ENCODE measurements at regions not wholly inside any gene's neighbourhood (a gene's known extent, or its start where the extent isn't known, plus 50 kb on each side); places are given as distances from the start of the nearest gene placed in this dataset.
"Not testable (repeated sequence)": the region's sequence is repeated elsewhere in the genome, so short reads cannot be mapped to it uniquely, and the experiment has no call there.

GRCh38 chr17:20842012-20842411, 200.8 kb downstream of the USP22 start:
- not testable (repeated sequence) for H3K9ac ChIP-seq (ENCODE audit: low read length); H3K27me3 ChIP-seq (ENCODE audit: insufficient read depth, low read depth, low read length); H2AFZ ChIP-seq (ENCODE audit: low read depth, low read length); H3K27ac ChIP-seq (ENCODE audit: low read length); H4K20me1 ChIP-seq (ENCODE audit: insufficient read depth); H3K4me2 ChIP-seq (ENCODE audit: low read length); H3K79me2 ChIP-seq (replicated peaks; ENCODE audit: insufficient read depth, low read length); H3F3A ChIP-seq (ENCODE audit: insufficient read depth, low read length, poor library complexity, severe bottlenecking); H3K36me3 ChIP-seq (ENCODE audit: insufficient read depth, low read length); H3K9me2 ChIP-seq (ENCODE audit: insufficient read depth, low read length); H3K9me3 ChIP-seq (ENCODE audit: low read length); H3K4me3 ChIP-seq (ENCODE audit: low read length)

- H4K20me1 ChIP-seq (ENCODE audit: insufficient read depth); H3K36me3 ChIP-seq (ENCODE audit: insufficient read depth, low read length); H3F3A ChIP-seq (ENCODE audit: insufficient read depth, low read length, poor library complexity, severe bottlenecking); H3K27me3 ChIP-seq (ENCODE audit: insufficient read depth, low read depth, low read length); H3K4me2 ChIP-seq (ENCODE audit: low read length); H3K4me3 ChIP-seq (ENCODE audit: low read length); H3K27ac ChIP-seq (ENCODE audit: low read length); H3K9me3 ChIP-seq (ENCODE audit: low read length); H2AFZ ChIP-seq (ENCODE audit: low read depth, low read length); H3K79me2 ChIP-seq (replicated peaks; ENCODE audit: insufficient read depth, low read length); H3K9me2 ChIP-seq (ENCODE audit: insufficient read depth, low read length); H3K9ac ChIP-seq (ENCODE audit: low read length): not testable (repeated sequence)
Observed at GRCh38 chr17:20843261-20843660, 199.6 kb downstream of the USP22 start.

- not testable (repeated sequence) for H2AFZ ChIP-seq (ENCODE audit: low read depth, low read length); H3K27me3 ChIP-seq (ENCODE audit: insufficient read depth, low read depth, low read length); H3K4me2 ChIP-seq (ENCODE audit: low read length)
Observed at GRCh38 chr17:20843799-20844553, 198.8 kb downstream of the USP22 start.

GRCh38 chr17:20848869-20849443, 193.9 kb downstream of the USP22 start:
- H2AFZ ChIP-seq (ENCODE audit: low read depth, low read length); H3K79me2 ChIP-seq (replicated peaks; ENCODE audit: insufficient read depth, low read length); H3F3A ChIP-seq (ENCODE audit: insufficient read depth, low read length, poor library complexity, severe bottlenecking); H3K9me3 ChIP-seq (ENCODE audit: low read length); H4K20me1 ChIP-seq (ENCODE audit: insufficient read depth); H3K36me3 ChIP-seq (ENCODE audit: insufficient read depth, low read length); H3K4me2 ChIP-seq (ENCODE audit: low read length); H3K9ac ChIP-seq (ENCODE audit: low read length); H3K9me2 ChIP-seq (ENCODE audit: insufficient read depth, low read length); H3K4me3 ChIP-seq (ENCODE audit: low read length); H3K27ac ChIP-seq (ENCODE audit: low read length): not testable (repeated sequence)
- peaks cover 17% of the 10 kb centered on the region for H3K27me3 ChIP-seq (ENCODE audit: insufficient read depth, low read depth, low read length)
- TF ChIP-seq SMC3 (conservative IDR thresholded peaks at IDR 0.05; ENCODE audit: poor library complexity) (peak; percentile 64), CTCF (IDR thresholded peaks at IDR 0.05; ENCODE audit: poor library complexity, severe bottlenecking) (peak; percentile 56), RAD21 (conservative IDR thresholded peaks at IDR 0.05) (peak; percentile 53)

More at GRCh38 chr17:20843799-20844553, 198.8 kb downstream of the USP22 start:
- not testable (repeated sequence) for H3K36me3 ChIP-seq (ENCODE audit: insufficient read depth, low read length); H3K9ac ChIP-seq (ENCODE audit: low read length); H3K79me2 ChIP-seq (replicated peaks; ENCODE audit: insufficient read depth, low read length); H3K9me2 ChIP-seq (ENCODE audit: insufficient read depth, low read length); H3K27ac ChIP-seq (ENCODE audit: low read length); H3F3A ChIP-seq (ENCODE audit: insufficient read depth, low read length, poor library complexity, severe bottlenecking); H3K9me3 ChIP-seq (ENCODE audit: low read length); H4K20me1 ChIP-seq (ENCODE audit: insufficient read depth)
- H3K4me3 ChIP-seq (ENCODE audit: low read length) = peak overlapping the region; percentile 51

- not testable (repeated sequence) for H3K4me3 ChIP-seq (ENCODE audit: low read length); H3K79me2 ChIP-seq (replicated peaks; ENCODE audit: insufficient read depth, low read length); H3K9me2 ChIP-seq (ENCODE audit: insufficient read depth, low read length); H3K9ac ChIP-seq (ENCODE audit: low read length); H3K9me3 ChIP-seq (ENCODE audit: low read length); H3K36me3 ChIP-seq (ENCODE audit: insufficient read depth, low read length); H4K20me1 ChIP-seq (ENCODE audit: insufficient read depth); H3K4me2 ChIP-seq (ENCODE audit: low read length); H2AFZ ChIP-seq (ENCODE audit: low read depth, low read length); H3K27ac ChIP-seq (ENCODE audit: low read length); H3K27me3 ChIP-seq (ENCODE audit: insufficient read depth, low read depth, low read length); H3F3A ChIP-seq (ENCODE audit: insufficient read depth, low read length, poor library complexity, severe bottlenecking)
Observed at GRCh38 chr17:20851591-20852238, 191.1 kb downstream of the USP22 start.

Data from neural cell (in vitro differentiated cells).